SH-SY5Y (cell line): ENCODE measurements at regions not wholly inside any gene's neighbourhood (a gene's known extent, or its start where the extent isn't known, plus 50 kb on each side); places are given as distances from the start of the nearest gene placed in this dataset.

Experiments
- GATA2 ChIP-seq: IDR thresholded peaks from 2 replicates; pipeline ENCODE4 v1.6.1; 2011; ENCODE audit warnings: mild to moderate bottlenecking, low read depth, low read length
- GATA3 ChIP-seq: IDR thresholded peaks from 2 replicates; pipeline ENCODE4 v1.6.1; 2011; ENCODE audit warnings: low read depth, mild to moderate bottlenecking, low read length, moderate library complexity

GRCh38 chr6:163935158-163935762, 520.7 kb downstream of the QKI start:
- no peak for TF ChIP-seq GATA2
- TF ChIP-seq GATA3: no peak
